ENCODE measurements at regions not wholly inside any gene's neighbourhood (a gene's known extent, or its start where the extent isn't known, plus 50 kb on each side); places are given as distances from the start of the nearest gene placed in this dataset.

- no peak for DNase-seq (ENCODE audit: low spot score)
- TF ChIP-seq, protein P1, sequence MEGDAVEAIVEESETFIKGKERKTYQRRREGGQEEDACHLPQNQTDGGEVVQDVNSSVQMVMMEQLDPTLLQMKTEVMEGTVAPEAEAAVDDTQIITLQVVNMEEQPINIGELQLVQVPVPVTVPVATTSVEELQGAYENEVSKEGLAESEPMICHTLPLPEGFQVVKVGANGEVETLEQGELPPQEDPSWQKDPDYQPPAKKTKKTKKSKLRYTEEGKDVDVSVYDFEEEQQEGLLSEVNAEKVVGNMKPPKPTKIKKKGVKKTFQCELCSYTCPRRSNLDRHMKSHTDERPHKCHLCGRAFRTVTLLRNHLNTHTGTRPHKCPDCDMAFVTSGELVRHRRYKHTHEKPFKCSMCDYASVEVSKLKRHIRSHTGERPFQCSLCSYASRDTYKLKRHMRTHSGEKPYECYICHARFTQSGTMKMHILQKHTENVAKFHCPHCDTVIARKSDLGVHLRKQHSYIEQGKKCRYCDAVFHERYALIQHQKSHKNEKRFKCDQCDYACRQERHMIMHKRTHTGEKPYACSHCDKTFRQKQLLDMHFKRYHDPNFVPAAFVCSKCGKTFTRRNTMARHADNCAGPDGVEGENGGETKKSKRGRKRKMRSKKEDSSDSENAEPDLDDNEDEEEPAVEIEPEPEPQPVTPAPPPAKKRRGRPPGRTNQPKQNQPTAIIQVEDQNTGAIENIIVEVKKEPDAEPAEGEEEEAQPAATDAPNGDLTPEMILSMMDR (IDR thresholded peaks at IDR 0.05; ENCODE audit: borderline replicate concordance, control extremely low read depth, extremely low read depth, insufficient read depth, missing control alignments): no peak
- in situ Hi-C loops (cut with MboI; ENCODE audit: low sequenced_read_pairs, unreplicated experiment): no loop called here
Observed at GRCh38 chr18:45439851-45440645, 175.2 kb upstream of the SLC14A2 start.

DNA sequence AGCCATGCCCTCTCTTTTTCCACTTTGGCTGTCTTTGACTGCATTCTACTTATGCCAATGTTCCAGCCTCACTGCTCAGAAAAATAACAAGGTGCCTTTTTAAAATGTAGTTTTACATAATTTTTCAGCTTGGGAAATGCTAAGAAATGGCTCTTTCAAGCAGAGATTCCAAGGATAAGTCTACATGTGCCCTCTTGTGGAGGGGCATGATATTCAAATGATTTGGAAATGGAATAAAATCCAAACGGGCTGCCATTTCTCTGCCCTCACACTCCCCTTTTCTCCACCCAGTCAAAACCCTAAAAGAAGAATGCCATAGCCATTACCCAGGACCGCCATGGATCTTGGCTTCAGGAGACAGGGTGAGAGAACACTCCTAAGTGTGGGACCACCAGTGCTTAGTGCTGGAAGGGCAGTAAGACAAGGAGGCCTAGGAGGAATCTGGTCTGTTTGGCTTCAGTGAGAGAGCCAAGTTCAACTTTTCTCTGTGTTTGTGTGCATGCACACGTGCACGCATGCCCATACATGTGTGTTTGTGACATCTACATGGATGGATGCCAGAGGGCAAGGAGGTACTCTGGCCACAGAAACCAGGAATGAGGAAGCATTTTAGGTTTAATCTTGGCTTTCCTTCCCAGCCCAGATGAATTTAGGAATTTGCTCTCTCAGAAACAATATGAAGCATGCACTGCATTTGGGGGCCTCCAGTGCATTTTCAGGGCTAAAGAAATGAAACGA, 174.0 kb upstream of the SLC14A2 start:
- no peak for DNase-seq (ENCODE audit: low spot score)
- TF ChIP-seq, protein P1 (IDR thresholded peaks at IDR 0.05; ENCODE audit: borderline replicate concordance, control extremely low read depth, extremely low read depth, insufficient read depth, missing control alignments): no peak
- in situ Hi-C loops (cut with MboI; ENCODE audit: low sequenced_read_pairs, unreplicated experiment): no loop called here

DNA sequence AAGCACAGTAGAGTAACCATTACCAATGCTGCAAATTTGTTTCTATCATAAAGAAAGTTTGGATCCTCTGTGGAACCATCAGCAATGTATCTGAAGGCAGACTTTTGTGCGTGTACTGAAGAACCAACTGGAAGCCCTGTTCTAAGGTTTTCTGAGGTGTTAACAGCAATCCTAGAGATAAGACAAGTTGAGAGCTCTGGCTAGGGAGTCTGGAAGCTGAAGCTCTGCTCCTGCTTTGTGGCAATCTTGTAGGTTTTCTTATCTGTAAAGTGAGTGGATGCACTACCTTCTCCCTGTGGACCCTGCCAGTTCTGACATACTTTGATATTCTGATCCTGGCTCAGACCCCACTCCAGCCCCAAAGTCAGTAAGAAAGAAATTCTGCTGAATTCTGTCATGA, 171.2 kb upstream of the SLC14A2 start:
- TF ChIP-seq, protein P1 (IDR thresholded peaks at IDR 0.05; ENCODE audit: borderline replicate concordance, control extremely low read depth, extremely low read depth, insufficient read depth, missing control alignments): no peak
- no peak for DNase-seq (ENCODE audit: low spot score)
- in situ Hi-C loops (cut with MboI; ENCODE audit: low sequenced_read_pairs, unreplicated experiment): no loop called here

DNA sequence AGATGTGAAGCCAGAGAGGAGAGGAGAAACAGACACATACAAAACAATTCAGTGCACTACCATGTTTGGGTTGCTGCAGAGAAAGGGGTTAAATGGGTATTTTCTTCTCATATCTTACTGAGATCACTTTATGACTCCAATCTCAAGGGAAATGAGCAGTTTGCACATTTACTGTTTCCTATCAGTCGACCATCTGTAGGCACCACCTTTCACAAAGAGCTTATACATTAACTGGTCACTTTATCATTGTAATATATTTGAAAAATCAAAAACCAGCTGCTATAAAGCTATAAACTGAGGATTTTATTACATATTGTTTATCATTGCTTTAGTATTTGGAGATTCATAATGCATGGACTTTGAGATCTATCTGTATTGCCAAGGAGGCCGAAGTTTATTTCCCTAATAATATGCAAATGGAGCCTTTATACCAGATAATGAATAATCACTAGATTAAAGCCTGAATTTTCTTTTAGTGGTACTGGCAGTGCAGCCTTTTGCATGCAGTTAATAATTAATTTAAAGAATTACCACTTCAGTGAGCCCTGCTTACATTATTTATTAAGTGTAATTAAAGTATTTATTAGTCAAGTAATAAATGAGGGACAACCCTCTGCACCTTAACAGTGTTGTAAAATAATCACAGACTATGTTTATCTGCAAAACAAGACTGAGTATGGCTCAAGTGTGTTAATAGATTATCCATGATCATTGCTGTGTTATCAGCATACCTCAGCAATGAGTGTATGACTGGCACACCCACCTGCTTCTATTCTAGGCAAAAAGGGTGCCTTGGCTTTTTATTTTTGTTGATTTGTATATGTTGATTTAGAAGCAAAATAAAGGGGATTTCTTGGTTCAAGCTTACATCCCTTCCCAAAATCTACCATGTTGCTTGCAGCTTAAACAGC, 167.7 kb upstream of the SLC14A2 start:
- TF ChIP-seq, protein P1 (IDR thresholded peaks at IDR 0.05; ENCODE audit: borderline replicate concordance, control extremely low read depth, extremely low read depth, insufficient read depth, missing control alignments): no peak
- DNase-seq (ENCODE audit: low spot score): no peak
- in situ Hi-C loops (cut with MboI; ENCODE audit: low sequenced_read_pairs, unreplicated experiment): no loop called here

- DNase-seq (ENCODE audit: low spot score): no peak
- TF ChIP-seq, protein P1 (IDR thresholded peaks at IDR 0.05; ENCODE audit: borderline replicate concordance, control extremely low read depth, extremely low read depth, insufficient read depth, missing control alignments): no peak
- in situ Hi-C loops (cut with MboI; ENCODE audit: low sequenced_read_pairs, unreplicated experiment): no loop called here
Observed at GRCh38 chr18:45448871-45449270, 166.4 kb upstream of the SLC14A2 start.
